Esophagus squamous epithelium (tissue), 4 donors: ENCODE measurements at regions not wholly inside any gene's neighbourhood (a gene's known extent, or its start where the extent isn't known, plus 50 kb on each side); places are given as distances from the start of the nearest gene placed in this dataset.

ENCODE experiments used
- POLR2A ChIP-seq, 4 donors: fragments of 450-650 bp; IDR thresholded peaks; one replicate each; pipeline ENCODE4 v1.6.1; 2017; ENCODE audit warnings: antibody characterized with exemption in 4 of 4, mild to moderate bottlenecking in 4 of 4, moderate library complexity in 3 of 4
- TF ChIP-seq, protein P1 (sequence below), 6 experiments: fragments of 450-650 bp in 4 of 6; fragments of 200-600 bp in 2 of 6; sonication (generic) in 2 of 6; IDR thresholded peaks; one replicate each; pipeline ENCODE4 v1.5.1; 2016 to 2019; ENCODE audit warnings: antibody characterized with exemption in 6 of 6, mild to moderate bottlenecking in 4 of 6, moderate library complexity in 4 of 6

DNA sequence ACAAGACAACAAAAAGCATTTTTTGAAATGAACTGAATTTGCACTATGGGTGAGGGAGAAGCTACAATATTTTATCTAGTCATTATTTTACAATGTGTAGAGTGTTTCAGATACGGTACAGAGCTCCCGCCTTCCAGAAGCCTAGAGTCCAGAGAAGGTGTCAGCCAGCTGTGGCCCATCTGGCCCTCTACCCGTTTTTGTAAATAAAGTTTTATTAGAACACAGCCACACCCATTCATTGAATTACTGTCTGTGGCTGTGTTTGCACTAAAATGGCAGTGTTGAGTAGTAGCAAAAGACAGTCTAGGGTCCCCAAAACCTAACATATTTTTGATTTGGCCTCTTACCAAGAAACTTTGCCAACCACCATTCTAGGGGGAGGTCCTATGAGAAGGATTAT is 162.0 kb downstream of the JCAD start:
- TF ChIP-seq, protein P1, sequence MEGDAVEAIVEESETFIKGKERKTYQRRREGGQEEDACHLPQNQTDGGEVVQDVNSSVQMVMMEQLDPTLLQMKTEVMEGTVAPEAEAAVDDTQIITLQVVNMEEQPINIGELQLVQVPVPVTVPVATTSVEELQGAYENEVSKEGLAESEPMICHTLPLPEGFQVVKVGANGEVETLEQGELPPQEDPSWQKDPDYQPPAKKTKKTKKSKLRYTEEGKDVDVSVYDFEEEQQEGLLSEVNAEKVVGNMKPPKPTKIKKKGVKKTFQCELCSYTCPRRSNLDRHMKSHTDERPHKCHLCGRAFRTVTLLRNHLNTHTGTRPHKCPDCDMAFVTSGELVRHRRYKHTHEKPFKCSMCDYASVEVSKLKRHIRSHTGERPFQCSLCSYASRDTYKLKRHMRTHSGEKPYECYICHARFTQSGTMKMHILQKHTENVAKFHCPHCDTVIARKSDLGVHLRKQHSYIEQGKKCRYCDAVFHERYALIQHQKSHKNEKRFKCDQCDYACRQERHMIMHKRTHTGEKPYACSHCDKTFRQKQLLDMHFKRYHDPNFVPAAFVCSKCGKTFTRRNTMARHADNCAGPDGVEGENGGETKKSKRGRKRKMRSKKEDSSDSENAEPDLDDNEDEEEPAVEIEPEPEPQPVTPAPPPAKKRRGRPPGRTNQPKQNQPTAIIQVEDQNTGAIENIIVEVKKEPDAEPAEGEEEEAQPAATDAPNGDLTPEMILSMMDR (IDR thresholded peaks at IDR 0.05): no peak
- TF ChIP-seq POLR2A (IDR thresholded peaks at IDR 0.05): no peak
